ENCODE measurements at regions not wholly inside any gene's neighbourhood (a gene's known extent, or its start where the extent isn't known, plus 50 kb on each side); places are given as distances from the start of the nearest gene placed in this dataset.
A peak's percentile ranks its signal among the peaks of the same experiment; 100 is the strongest.

DNA sequence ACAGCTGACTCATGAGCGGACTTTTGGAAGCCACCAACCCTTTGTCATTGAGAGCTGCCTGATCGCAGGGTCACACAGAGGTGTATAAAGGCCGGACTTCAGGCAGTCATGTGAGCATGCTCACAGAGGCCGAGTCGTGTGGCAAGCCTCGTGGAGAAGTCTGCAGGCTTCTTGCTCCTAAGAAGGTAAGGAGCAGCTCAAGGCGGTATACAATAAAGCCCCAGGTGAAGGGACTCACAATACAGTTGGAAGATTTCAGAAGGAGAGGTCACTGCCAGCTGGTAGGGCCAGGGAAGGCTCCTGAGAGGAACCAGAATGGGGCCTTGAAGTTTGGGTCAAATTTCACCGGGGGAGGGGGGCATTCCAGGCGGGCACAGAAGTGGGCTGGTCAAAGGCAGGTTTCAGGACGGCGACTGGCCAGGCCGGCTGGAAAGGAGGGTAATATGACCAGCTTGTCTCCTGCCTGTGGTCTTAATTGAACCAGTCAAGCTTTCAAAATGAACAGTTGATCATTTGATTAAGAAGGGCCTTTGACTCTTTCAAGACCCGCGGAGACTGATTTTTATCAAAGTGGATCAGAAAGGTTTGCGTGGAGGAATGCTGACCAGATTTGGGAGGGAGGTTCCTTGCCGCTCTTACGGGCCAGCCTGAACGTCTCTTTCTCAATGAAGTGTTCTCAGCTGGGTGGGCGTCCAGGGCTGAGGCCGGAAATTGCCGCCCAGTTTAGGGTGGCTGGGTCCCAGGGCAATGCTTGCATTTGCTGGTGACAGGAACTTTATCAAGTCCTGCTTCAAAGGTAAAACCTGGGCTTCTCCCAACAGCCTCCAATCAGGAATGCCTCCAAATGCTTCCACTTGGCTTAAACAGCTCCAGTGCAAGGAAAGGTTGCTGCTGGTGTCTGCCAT, 178.6 kb downstream of the EMX2 start:
- DNase-seq: peak; percentile 14

DNA sequence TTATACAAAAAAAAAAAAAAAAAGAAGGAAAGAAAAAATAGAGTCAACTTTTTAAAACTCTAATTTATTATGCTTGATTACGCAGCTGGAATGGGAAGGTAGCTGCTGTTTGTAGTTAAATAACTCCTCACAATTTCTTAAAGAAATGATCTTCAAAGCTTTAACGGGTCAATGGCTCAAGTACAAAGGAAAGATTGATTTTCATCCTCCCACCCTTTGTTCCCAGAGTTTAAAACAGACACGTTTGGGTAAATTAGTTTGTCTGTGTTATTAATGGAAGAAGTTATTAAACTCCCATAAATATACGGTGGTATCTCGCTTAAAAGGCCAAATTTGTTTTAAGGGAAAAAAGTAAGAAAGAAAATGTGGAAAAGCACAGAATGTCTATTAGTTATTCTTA, 179.3 kb downstream of the EMX2 start:
- DNase-seq: no peak

DNA sequence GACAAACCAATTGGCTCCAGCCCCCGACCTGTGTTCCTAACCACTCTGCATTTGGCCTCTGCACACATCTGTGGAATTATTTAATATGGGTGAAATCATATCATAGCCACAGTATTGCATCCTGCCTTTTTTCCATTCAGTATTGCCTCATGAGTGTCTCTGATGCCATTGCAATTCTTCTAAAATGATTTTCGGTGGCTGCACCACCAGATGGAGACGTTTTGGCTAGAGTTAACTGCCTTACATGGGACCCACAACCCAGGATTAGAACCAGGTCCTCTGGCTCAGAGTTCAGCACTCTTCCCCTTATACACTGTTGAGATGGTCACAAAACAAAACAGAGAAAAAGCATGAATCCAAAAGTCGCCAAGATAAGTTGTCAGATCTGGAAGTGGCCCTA, 180.8 kb downstream of the EMX2 start:
- DNase-seq: no peak

DNA sequence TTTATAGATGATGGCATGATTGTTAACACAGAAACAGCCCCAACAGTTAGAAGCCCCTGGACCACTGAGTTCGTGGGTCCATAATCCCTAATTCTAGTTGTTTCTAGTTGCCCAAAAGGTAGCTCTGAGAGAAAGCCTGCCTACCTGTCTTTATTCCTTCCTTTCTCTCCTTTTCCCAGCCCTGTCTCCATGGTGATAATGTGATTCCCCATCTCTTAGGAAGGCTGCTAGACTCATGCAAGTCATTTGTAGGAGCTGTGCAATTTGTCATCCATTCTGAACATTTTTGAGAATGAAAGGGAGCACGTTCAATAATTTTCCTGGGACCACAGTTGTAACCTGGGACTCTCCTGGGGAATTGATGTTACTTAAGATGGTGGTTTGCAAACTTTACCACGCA, 183.4 kb downstream of the EMX2 start:
- no peak for DNase-seq

DNA sequence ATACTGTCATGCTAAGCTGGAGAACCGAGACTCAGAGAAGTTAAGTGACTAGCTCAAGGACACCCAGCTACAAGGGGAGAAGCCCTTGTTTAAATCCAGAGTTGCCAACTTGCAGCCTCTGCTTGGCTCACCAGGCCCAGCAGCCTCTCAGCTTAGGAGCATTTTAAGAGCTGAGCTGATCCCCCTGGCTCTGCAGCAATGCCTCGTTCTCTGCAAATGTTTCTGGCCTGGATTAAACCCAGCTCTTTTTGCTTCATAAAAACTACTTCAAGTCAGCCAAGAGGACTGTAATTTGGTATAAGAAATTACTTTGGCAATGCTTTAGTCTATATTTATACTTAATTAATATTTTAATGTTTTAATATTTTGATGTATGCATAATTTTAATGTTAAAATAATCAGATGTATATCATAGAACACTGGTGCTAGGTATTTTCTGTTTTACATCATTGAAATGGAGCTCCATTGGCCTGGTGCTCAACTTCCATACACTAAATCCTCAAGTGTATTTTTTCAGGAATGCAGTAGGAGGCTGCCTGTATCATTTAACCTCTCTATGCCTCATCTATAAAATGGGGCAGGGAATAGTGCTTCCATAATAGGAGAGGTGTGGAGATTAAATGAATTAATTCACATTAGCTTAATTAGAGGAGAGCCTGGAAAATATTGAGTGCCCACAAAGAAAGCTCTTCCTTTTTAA, 184.2 kb downstream of the EMX2 start:
- DNase-seq: no peak

DNA sequence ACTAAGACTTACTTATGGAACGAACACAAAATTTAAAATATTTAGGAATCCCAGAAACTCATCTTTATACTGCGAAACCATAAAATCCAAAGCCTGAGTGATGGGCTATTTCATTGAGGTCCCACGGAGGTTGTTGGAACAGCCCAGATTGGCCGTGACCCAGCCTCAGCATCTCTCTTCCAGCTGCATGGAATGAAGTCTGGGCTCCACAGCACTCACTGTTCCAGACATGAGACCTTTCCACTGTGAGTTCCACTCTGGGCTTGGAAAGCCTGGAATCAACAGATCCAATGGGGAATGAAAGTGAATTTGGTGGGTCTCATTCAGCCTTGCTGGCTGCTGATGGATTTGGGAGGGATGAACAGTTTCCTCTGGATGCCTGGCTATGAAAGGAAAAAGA, 184.9 kb downstream of the EMX2 start:
- DNase-seq: no peak

DNA sequence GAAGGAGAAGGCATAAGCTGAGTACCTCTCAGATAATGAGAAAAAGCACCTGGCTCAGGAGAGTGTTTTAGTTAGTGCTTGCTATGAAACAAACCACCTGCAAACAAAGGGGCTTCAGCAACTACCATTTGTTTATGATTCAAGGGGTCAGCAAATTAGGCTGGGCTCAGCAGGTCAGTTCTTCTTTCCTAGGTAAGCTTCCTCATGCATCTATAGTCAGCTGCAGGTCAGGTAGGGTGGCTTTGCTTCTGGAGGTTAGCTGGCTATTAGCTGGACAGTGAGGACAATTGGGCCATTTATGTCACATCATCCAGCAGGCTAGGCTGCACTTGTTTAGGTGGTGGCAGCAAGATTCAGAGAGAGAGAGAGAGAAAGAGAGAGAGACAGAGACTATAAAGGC, 185.5 kb downstream of the EMX2 start:
- no peak for DNase-seq

DNA sequence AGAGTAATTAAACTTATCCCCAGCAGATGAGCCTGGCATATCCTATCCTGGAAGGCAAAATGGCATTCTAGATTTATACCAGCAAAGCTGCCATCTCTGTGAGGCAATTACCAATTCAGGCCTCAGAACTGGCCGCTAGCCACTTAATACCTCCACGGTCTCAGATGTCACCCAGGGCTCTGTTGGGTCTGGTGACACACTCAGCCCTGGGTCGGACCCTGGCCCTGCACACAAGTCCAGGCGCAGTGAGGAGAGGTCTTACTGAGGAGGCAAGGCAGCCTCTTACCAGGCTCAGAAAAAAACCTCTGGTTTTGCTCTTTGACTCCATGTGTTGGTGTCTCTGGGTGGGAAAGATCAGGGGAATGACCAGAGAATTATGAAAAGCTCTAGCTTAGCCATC, 186.6 kb downstream of the EMX2 start:
- DNase-seq: no peak

DNA sequence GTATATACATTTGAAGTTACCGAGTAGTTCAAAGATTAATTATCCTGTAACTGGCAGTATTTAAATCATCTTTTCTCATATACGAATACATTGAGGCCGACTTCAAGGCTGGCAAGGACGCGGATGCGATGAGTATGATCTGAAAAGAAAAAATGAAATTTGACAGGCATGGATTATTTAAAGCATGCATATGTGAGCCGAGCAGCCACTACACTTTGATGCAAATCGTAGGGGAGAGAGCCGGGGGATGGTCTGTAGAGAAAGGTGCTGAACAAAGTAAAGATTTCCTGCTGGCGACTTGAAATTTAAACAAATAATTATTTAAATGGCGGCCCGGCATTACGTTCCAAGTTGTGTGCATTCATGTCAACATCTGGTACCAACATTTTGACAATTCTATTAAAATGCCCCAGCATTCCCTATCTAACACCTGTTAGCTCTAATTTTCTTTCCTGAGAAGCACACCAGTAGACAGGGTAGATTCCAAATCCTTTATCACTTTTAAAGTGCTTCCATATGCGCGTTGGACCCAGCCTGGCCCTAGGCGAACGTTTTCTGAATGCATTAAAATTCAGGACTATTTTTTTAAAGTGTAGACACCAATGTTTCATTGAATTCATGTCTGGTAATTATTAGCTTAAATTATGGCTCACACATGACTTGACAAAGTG, 188.7 kb downstream of the EMX2 start:
- no peak for DNase-seq

DNA sequence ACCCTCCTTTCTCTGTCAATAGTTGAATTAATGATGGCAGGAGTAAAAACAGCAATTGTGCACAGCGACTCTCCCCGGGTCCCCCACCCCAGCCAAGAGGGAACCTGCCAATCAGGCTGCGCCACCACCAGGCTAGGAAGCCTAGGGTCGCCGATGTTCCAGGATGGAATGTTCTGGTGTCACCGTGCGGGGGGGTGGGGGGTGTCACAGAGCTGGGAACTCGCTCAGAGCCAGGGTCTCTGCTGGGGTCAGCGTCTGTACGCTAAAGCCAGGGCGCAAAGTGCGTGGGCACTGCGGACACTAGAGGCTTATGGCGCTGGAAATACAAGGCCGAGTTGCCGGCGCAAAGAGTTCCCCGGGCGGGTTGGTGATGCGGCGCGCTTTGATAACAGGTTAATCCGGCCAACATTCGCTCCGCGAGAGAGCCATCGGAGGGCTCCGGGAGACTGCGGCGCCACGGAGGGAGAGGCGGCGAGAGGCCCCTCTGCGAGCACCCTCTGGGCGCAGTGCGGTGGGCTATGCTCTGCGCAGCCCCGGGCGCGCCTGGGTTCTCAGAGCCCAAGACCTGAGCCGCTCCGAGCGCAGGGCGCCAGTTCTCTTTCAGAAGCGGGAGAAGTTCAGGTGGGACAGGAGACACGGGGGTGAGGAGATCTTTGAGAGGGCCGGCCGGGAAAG, 192.3 kb downstream of the EMX2 start:
- no peak for DNase-seq

DNA sequence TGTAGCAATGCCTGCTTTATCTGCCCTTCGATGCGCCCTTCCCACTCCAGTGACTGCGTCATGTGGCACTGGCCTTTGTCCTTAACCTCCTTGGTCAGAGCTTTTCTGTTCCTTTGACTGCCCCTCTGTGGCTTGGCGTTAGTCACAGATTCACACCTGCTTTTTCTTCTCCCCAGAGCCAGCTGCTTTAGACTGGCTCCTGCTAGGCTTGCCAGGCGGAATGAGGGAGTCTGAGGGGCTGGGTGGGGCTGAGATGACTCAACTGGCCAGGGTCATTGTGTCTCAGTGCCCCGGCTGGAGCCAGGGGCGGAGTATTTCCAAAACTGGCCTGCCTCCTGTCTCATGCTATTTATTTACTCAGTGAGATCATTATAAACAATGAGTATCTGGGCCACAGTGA, 194.1 kb downstream of the EMX2 start:
- no peak for DNase-seq

DNA sequence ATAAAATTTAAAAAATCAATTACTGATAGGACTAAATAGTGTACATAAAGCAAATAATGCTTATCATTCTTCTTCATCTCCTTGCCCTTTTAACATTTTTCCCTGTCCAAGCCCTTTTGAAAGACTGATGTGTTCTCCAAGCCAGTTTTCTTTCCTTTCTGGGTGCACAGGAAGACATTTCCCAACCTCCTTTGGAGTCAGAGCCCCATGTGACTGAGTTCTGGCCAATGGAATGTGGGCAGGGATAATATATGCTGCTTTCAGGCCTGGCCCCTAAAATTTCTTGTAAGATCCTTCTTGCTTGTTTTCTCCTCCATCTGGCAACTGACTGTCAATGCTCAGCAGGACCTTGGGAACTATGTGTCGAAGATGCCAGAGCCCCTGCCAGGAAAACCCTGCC, 197.5 kb downstream of the EMX2 start:
- DNase-seq: no peak

DNA sequence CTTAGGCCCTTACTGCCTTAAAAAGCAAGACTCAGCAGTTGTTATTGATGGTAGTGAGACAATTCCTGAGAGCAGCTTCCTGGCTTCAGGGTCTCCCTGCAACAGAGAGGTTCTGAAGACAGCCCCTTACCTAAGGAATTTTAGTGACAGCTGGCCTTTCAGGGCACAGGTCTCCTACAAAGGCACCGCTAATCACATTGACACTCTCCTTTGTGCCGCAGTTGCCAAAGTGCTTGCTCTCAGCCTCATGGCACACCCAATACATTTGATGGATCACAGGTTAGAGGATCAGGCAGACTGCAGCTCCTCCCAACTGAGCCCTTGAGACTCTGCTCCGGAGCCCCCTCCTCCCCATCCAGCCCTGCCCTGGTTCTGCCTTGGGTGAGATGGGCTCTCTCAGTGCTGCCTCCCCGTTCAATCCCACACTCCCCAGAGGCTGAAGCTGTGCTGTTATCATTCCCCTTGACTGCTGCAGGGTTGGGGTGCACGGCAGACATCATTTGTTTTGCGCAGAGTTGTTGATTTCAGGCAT, 198.2 kb downstream of the EMX2 start:
- DNase-seq: no peak

DNA sequence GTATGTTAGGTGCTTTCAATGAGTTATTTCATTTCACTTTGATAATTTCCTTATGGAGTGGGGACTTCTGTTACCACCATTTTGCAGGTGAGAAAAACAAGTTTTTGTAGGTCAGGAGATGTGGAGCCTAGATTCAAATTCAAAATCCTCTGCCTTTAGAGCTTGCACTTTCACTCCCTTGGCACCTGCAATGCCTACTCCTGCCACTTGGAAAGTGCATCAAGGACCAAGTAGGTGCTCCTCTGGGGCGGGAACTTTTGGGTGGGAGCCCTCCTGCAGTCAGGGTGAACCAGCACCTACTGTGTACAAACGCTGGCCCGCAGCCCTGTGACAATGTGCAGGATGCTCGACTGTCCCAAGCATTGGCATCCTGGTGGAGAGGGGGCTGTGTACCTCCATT, 199.0 kb downstream of the EMX2 start:
- no peak for DNase-seq

DNA sequence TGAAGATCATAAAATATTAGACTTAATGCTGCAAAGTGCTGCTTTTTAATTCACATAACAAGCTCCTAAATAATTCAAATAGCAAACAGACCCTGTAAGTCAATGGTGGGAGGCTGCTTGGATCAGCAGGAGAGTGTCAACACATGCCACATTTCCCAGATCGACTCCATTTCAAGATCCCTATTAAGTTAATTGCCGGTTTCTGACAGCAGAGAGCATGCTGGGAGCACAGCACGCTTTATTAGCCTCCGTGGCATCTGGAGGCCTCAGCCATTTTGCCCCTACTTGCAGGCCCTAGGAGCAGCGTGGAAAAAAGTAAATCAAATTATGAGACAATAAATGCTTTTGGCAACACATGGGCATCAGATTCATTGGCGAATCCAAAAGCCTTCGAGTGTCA, 201.0 kb downstream of the EMX2 start:
- no peak for DNase-seq

DNA sequence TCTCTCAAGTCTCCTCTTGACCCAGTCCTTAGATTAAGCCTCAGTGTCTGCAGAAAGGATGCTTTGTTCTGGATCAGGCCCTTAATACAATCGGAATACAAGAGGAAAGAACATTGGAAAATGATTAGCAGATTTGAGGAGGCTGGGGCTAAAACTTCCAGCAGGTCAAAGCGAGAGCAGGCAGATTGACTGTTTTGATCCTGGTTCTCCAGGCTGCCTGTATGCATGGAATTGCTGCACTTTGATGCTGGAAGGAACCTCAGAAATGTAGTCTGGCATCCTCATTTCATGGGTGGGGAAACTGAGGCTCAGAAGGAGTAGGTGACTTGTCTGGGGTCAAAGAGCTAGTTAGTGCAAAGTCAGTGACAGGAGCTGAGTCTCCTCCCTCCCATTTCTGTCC, 202.8 kb downstream of the EMX2 start:
- DNase-seq: no peak

DNA sequence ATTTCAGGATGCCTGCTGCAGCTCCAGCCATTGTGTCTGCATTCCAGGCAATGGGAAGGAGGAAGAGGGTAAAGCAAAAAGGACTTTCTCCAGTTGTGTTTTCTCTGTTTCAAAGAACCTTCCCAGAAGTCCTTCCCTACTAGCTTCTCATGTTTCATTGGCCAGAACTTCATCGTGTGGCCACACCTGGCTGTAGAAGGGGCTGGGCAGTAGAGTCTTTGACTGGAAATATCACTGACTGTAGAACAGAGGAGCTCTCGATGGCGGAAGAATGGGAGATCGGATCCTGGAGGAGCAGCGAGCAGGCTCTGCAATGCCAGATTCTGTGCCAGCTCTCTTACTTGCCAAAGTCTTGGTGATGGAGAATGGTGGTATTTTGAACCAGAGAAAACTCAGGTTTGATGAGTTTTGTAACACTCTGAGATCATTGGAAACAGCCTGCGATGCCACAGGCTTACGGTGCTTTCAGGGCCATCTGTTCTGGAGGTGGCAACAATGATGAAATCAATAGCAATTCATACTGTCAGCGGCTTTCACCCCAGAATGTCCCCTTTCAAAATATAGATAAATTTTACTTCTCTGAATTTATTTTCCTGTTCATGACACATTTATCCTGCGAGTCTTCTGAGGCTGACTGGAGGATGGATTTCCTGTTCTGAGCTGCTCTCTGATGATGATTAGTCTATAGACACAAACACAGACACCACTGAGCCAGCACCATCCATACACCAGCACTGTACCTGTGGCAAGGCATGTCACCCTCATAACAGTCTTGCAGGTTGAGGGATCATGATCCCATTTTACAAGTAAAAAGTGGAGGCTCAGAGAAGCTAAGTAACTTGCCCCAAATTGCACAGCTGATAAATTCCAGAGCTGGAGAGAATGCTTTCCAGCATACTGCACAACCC, 204.2 kb downstream of the EMX2 start:
- DNase-seq: no peak

DNA sequence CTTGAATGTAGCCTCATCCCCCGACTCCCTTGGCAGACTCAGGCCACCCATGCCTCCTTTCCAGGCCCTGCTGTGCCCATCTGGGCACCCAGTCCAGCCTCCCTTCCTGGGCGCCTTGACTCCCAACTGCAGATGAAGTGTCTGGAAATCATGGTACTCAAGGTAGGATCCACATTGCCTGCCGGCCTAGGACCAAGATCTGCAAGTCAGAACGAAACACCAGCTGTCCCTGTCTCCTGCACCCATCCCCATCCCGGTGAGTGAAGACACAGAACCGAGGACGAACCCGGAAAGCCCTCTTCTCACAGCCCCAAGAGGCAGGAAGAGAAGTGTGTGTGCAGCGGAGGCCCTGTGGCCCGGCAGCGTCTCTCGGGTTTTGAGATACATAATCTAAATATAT, 205.1 kb downstream of the EMX2 start:
- no peak for DNase-seq

DNA sequence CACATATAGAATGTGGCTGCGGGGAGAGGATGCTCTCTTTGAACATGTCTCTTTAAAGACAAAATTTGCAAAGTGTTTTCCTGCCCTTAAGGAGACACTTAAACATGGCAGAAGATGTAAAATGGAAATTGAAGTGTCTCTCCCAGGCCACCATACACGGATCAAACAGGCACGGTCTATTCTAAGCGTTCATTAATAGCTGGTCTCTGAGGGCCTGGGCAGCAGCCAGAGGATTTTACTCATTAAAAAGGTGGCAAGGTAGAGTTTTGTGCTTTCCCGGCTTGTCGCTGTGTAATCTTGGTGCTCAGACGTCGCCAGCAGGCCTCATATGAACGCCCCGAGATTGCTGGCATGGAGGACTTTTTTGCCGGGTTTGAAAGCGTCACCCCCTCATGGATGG, 205.5 kb downstream of the EMX2 start:
- DNase-seq: no peak

DNA sequence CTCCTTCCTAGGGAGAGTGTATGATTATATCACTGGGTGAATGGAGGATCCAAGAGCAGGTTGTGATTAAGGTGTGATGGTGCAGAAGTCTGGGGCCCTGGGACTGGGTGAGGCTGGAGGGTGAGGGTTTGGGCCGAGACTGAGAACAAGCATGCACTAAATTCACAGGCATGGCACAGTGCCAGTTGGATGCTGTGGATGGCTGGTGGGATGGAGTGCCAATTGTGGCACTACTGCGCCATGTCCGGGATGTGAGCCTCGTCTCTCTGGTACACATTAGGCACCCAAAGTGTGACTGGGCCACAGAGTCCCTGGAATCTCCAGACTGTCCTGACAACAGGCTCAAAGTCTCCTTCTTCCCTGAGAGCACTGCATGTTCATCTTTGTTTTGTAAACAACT, 208.1 kb downstream of the EMX2 start:
- DNase-seq: no peak

DNA sequence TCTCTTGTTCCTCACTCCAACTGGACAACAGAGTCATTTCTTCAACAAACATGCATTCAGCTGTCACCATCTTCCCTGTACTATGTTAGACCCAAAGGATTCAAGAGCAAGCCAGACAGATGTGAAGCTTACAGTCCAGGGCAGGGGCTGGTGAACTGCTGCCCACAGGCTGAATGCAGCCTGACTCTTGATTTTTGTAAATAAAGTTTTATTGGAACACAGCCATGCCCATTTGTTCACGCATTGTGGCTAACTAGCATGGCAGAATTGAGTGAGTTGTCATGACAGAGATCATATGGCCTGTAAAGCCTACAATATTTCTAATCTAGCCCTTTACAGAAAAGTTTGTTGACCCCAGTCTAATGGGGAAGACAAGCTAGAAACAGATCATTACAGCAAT, 208.7 kb downstream of the EMX2 start:
- no peak for DNase-seq

DNA sequence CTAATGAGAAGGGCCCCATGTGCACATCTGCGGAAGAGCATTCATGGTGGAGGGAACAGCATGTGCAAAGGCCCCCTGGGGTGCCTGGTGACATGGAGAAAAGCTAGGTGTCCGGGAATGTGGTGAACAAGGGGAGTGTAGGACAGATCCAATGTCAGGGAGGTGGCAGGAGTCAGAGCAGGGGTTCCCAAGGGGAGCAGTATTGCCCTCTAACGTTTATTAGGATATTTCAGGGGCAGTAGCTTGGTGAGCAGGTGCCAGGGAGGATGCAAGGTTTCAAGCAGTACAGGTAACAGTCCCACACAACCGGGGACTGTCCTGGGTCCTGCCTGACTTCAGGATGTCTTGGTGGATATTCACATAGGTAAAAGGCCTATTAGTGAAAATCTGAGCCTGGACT, 209.6 kb downstream of the EMX2 start:
- DNase-seq: no peak

Measured in fibroblast of skin of right biceps (primary cell).